HEK293T (cell line): ENCODE measurements at regions not wholly inside any gene's neighbourhood (a gene's known extent, or its start where the extent isn't known, plus 50 kb on each side); places are given as distances from the start of the nearest gene placed in this dataset.

Experiments used
- ELF4 ChIP-seq: fragments of 450-650 bp; IDR thresholded peaks from 2 replicates; pipeline ENCODE4 v1.6.1; 2017; ENCODE audit warnings: antibody characterized with exemption
- FOXK2 ChIP-seq: fragments of 450-650 bp; IDR thresholded peaks from 2 replicates; pipeline ENCODE4 v1.6.1; 2016; ENCODE audit warnings: mild to moderate bottlenecking
- FOXM1 ChIP-seq: fragments of 450-650 bp; IDR thresholded peaks from 2 replicates; pipeline ENCODE4 v1.6.1; 2017; ENCODE audit warnings: mild to moderate bottlenecking, borderline replicate concordance
- HDGF ChIP-seq: fragments of 450-650 bp; IDR thresholded peaks from 2 replicates; pipeline ENCODE4 v1.6.1; 2017; ENCODE audit warnings: antibody characterized with exemption, borderline replicate concordance
- LEF1 ChIP-seq: fragments of 450-650 bp; IDR thresholded peaks from 2 replicates; pipeline ENCODE4 v1.6.1; 2017; ENCODE audit warnings: mild to moderate bottlenecking, borderline replicate concordance
- TARDBP ChIP-seq: fragments of 450-650 bp; IDR thresholded peaks from 2 replicates; pipeline ENCODE4 v1.6.1; 2016
- ZNF384 ChIP-seq: fragments of 450-650 bp; IDR thresholded peaks from 2 replicates; pipeline ENCODE4 v1.6.1; 2016

GRCh38 chr3:124293584-124293983 is 301.7 kb upstream of the ROPN1 start:
- TF ChIP-seq HDGF (no peak), ELF4 (no peak), LEF1 (no peak), ZNF384 (no peak), FOXM1 (no peak), FOXK2 (no peak), TARDBP (no peak)
